H1 (cell line): ENCODE measurements at regions not wholly inside any gene's neighbourhood (a gene's known extent, or its start where the extent isn't known, plus 50 kb on each side); places are given as distances from the start of the nearest gene placed in this dataset.

ENCODE experiments used
- TF ChIP-seq, protein P1 (sequence below): fragments of 300-600 bp; sonication (generic); IDR thresholded peaks from 2 replicates; pipeline ENCODE4 v1.7.1; 2012; ENCODE audit warnings: low read length, moderate library complexity, mild to moderate bottlenecking, inconsistent platforms; ENCODE audit not compliant: insufficient replicate concordance

DNA sequence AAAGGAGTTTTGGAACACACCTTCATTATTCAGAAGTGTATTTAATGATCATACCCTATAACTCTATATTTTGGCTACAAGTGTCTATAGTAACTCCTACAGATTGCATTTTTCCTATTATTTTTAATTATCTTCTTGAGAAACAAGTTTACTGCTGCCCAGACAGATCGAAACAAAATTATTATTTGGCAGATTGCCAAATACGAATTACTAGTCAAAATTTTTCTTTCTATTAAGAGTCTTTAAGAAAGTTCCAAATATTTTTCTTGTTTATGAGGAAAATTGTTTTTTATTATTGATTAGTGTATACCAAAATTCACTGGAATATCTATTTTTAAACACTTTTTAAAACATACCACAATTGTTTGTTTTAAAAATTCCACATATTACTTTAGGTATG is 821.9 kb upstream of the SLC35B3 start (continued):
- TF ChIP-seq, protein P1, sequence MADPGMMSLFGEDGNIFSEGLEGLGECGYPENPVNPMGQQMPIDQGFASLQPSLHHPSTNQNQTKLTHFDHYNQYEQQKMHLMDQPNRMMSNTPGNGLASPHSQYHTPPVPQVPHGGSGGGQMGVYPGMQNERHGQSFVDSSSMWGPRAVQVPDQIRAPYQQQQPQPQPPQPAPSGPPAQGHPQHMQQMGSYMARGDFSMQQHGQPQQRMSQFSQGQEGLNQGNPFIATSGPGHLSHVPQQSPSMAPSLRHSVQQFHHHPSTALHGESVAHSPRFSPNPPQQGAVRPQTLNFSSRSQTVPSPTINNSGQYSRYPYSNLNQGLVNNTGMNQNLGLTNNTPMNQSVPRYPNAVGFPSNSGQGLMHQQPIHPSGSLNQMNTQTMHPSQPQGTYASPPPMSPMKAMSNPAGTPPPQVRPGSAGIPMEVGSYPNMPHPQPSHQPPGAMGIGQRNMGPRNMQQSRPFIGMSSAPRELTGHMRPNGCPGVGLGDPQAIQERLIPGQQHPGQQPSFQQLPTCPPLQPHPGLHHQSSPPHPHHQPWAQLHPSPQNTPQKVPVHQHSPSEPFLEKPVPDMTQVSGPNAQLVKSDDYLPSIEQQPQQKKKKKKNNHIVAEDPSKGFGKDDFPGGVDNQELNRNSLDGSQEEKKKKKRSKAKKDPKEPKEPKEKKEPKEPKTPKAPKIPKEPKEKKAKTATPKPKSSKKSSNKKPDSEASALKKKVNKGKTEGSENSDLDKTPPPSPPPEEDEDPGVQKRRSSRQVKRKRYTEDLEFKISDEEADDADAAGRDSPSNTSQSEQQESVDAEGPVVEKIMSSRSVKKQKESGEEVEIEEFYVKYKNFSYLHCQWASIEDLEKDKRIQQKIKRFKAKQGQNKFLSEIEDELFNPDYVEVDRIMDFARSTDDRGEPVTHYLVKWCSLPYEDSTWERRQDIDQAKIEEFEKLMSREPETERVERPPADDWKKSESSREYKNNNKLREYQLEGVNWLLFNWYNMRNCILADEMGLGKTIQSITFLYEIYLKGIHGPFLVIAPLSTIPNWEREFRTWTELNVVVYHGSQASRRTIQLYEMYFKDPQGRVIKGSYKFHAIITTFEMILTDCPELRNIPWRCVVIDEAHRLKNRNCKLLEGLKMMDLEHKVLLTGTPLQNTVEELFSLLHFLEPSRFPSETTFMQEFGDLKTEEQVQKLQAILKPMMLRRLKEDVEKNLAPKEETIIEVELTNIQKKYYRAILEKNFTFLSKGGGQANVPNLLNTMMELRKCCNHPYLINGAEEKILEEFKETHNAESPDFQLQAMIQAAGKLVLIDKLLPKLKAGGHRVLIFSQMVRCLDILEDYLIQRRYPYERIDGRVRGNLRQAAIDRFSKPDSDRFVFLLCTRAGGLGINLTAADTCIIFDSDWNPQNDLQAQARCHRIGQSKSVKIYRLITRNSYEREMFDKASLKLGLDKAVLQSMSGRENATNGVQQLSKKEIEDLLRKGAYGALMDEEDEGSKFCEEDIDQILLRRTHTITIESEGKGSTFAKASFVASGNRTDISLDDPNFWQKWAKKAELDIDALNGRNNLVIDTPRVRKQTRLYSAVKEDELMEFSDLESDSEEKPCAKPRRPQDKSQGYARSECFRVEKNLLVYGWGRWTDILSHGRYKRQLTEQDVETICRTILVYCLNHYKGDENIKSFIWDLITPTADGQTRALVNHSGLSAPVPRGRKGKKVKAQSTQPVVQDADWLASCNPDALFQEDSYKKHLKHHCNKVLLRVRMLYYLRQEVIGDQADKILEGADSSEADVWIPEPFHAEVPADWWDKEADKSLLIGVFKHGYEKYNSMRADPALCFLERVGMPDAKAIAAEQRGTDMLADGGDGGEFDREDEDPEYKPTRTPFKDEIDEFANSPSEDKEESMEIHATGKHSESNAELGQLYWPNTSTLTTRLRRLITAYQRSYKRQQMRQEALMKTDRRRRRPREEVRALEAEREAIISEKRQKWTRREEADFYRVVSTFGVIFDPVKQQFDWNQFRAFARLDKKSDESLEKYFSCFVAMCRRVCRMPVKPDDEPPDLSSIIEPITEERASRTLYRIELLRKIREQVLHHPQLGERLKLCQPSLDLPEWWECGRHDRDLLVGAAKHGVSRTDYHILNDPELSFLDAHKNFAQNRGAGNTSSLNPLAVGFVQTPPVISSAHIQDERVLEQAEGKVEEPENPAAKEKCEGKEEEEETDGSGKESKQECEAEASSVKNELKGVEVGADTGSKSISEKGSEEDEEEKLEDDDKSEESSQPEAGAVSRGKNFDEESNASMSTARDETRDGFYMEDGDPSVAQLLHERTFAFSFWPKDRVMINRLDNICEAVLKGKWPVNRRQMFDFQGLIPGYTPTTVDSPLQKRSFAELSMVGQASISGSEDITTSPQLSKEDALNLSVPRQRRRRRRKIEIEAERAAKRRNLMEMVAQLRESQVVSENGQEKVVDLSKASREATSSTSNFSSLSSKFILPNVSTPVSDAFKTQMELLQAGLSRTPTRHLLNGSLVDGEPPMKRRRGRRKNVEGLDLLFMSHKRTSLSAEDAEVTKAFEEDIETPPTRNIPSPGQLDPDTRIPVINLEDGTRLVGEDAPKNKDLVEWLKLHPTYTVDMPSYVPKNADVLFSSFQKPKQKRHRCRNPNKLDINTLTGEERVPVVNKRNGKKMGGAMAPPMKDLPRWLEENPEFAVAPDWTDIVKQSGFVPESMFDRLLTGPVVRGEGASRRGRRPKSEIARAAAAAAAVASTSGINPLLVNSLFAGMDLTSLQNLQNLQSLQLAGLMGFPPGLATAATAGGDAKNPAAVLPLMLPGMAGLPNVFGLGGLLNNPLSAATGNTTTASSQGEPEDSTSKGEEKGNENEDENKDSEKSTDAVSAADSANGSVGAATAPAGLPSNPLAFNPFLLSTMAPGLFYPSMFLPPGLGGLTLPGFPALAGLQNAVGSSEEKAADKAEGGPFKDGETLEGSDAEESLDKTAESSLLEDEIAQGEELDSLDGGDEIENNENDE, result no peak
